NT2/D1 (cell line): ENCODE measurements at regions not wholly inside any gene's neighbourhood (a gene's known extent, or its start where the extent isn't known, plus 50 kb on each side); places are given as distances from the start of the nearest gene placed in this dataset.

Experiments used
- SUZ12 ChIP-seq: IDR thresholded peaks from 2 replicates; pipeline ENCODE4 v1.6.1; 2011; ENCODE audit not compliant: insufficient read length, insufficient read depth; ENCODE audit errors: extremely low read depth
- ZNF274 ChIP-seq: IDR thresholded peaks from 2 replicates; pipeline ENCODE4 v1.6.1; 2011; ENCODE audit warnings: mild to moderate bottlenecking, low read depth, low read length

DNA sequence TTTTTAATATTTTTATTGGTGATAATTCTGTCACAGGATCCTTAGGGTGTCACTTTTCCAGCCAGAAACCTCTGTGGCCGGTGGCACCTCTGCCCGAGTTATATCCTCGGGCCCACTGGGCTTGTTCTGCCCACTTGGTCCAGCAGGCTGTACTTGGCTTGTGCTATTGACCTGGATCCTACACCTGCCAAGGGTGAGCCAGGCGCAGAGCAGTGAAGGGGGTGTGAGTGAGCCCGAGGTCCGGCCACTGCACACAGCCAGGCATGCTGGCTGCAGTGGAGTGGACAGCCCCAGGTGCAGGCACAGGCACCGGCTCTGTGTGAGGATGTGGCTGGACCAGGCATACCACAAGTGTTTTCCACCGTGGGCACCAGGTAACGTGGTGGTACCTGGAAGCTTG lies 54.7 kb upstream of the NUDT6 start:
- no peak for TF ChIP-seq SUZ12
- TF ChIP-seq ZNF274 = no peak
